K562 (cell line): ENCODE measurements at regions not wholly inside any gene's neighbourhood (a gene's known extent, or its start where the extent isn't known, plus 50 kb on each side); places are given as distances from the start of the nearest gene placed in this dataset.

Experiments used
- ATAC-seq: fragments of 200-7000 bp; cut with Tn5 transposase; 3 replicates; pipeline ENCODE4 v1.9.1; 2020; ENCODE audit warnings: moderate library complexity
- BruUV-seq: library from RNA; stranded (reverse); fragments of 400-500 nt; replicated peaks from 2 replicates; lab custom pipeline; 2021; lab: Mats Ljungman, UMichigan
- CTCF ChIA-PET: fragments of 300-600 bp; formaldehyde crosslinking; extraction: SDS; loops from one replicate; lab custom pipeline; 2021; ENCODE audit warnings: low intra/inter-chr PET ratio; lab: Yijun Ruan, JAX
- POLR2A ChIA-PET: fragments of 300-600, 350-650 bp; sonication (Branson Sonifier 250); formaldehyde crosslinking; extraction: SDS; loops from one replicate; lab custom pipeline; 2021; ENCODE audit warnings: antibody characterized with exemption, inconsistent platforms; lab: Yijun Ruan, JAX
- DNase-seq, 4 experiments: peaks; one replicate each; pipeline versions ENCODE4 v3.0.0 to v3.0.0-alpha.2; 2011 to 2018; ENCODE audit warnings: low spot score in 3 of 4, mixed read lengths in 3 of 4; ENCODE audit errors: extremely low read depth in 1 of 4
- FAIRE-seq: peaks from 2 replicates; lab custom pipeline; 2011; peaks lifted over from hg19 to GRCh38; lab: Jason Lieb, UNC
- H2AFZ ChIP-seq: 2 replicates; pipeline ENCODE4 v1.6.0; 2011; ENCODE audit warnings: low read depth, low read length, control low read depth, inconsistent platforms
- H3K27ac ChIP-seq: fragments of 200-600 bp; 3 replicates; pipeline ENCODE4 v1.8.0; 2011; ENCODE audit warnings: low read depth, mild to moderate bottlenecking, control low read depth, inconsistent platforms, low read length, moderate library complexity, mixed read lengths; ENCODE audit errors: extremely low read depth
- H3K27me3 ChIP-seq, 2 experiments: fragments of 300-600 bp in 1 of 2; 2 replicates in 1 of 2; 3 replicates in 1 of 2; pipeline versions ENCODE4 v1.6.0 to v1.8.0; 2011; ENCODE audit warnings: inconsistent platforms in 2 of 2, low read length in 2 of 2, mild to moderate bottlenecking in 1 of 2, mixed read lengths in 1 of 2, moderate library complexity in 1 of 2; ENCODE audit not compliant: control insufficient read depth in 2 of 2, insufficient read depth in 2 of 2
- H3K36me3 ChIP-seq: fragments of 300-600 bp; 3 replicates; pipeline ENCODE4 v1.8.0; 2011; ENCODE audit warnings: mild to moderate bottlenecking, low read length, inconsistent platforms; ENCODE audit not compliant: control insufficient read depth, insufficient read depth
- H3K4me1 ChIP-seq, 2 experiments: fragments of 200-600 bp in 1 of 2; replicated peaks in 1 of 2; 2 replicates in 1 of 2; 3 replicates in 1 of 2; pipeline versions ENCODE4 v1.5.1 to v1.8.0; 2011; ENCODE audit warnings: inconsistent platforms in 2 of 2, low read length in 2 of 2, mild to moderate bottlenecking in 1 of 2, mixed read lengths in 1 of 2, moderate library complexity in 1 of 2; ENCODE audit not compliant: control insufficient read depth in 2 of 2, insufficient read depth in 2 of 2
- H3K4me2 ChIP-seq: 2 replicates; pipeline ENCODE4 v1.6.1; 2011; ENCODE audit warnings: low read length, control low read depth, inconsistent platforms, mixed read lengths; ENCODE audit not compliant: insufficient read depth
- H3K4me3 ChIP-seq: fragments of 200-600 bp; sonication (generic), shearing (Covaris generic); 2 replicates; pipeline ENCODE4 v1.5.1; 2016; ENCODE audit warnings: control low read depth, inconsistent platforms
- H3K79me2 ChIP-seq: fragments of 200-600 bp; 3 replicates; pipeline ENCODE4 v1.8.0; 2011; ENCODE audit warnings: low read length, inconsistent platforms; ENCODE audit not compliant: control insufficient read depth, insufficient read depth
- H3K9ac ChIP-seq, 2 experiments: 2 replicates each; pipeline versions ENCODE4 v1.6.0 to v1.6.1; 2011; ENCODE audit warnings: low read depth in 2 of 2, low read length in 2 of 2, control low read depth in 1 of 2, inconsistent platforms in 1 of 2, mild to moderate bottlenecking in 1 of 2, mixed read lengths in 1 of 2; ENCODE audit not compliant: insufficient read depth in 1 of 2
- H3K9me1 ChIP-seq: one replicate; pipeline ENCODE4 v1.6.0; 2011; ENCODE audit warnings: inconsistent platforms, mild to moderate bottlenecking, low read length, moderate library complexity; ENCODE audit not compliant: control insufficient read depth, insufficient read depth
- H3K9me3 ChIP-seq: replicated peaks from 2 replicates; pipeline ENCODE4 v1.5.1; 2011; ENCODE audit warnings: low read depth, low read length, inconsistent platforms; ENCODE audit not compliant: control insufficient read depth, insufficient read depth
- H4K20me1 ChIP-seq: replicated peaks from 2 replicates; pipeline ENCODE4 v1.6.1; 2011; ENCODE audit warnings: low read length, inconsistent platforms, mixed read lengths; ENCODE audit not compliant: control insufficient read depth, insufficient read depth
- GTF2A2 ChIP-seq: IDR thresholded peaks from 2 replicates; pipeline ENCODE4 v1.6.1; 2016; ENCODE audit warnings: mild to moderate bottlenecking, missing genetic modification characterization, missing compliant biosample characterization
- RERE ChIP-seq: sonication (generic); formaldehyde crosslinking; IDR thresholded peaks from 2 replicates; pipeline ENCODE4 v1.8.0; 2023; ENCODE audit warnings: missing genetic modification reagents, mild to moderate bottlenecking, borderline replicate concordance
- ZNF197 ChIP-seq: fragments of 200-800 bp; sonication (Bioruptor generic); IDR thresholded peaks from 2 replicates; pipeline ENCODE4 v1.6.1; 2016; ENCODE audit warnings: low read depth, missing genetic modification characterization, missing compliant biosample characterization
- ZNF75A ChIP-seq: fragments of 450-650 bp; formaldehyde crosslinking; IDR thresholded peaks from 2 replicates; pipeline ENCODE4 v1.4.0; 2020; ENCODE audit warnings: mild to moderate bottlenecking
- WGBS: fragments of 100-300 bp; shearing (Covaris generic); methylation state at CpG from one replicate; pipeline ENCODE4 v1.1.6; 2016; ENCODE audit warnings: low coverage, mixed read lengths; ENCODE audit not compliant: insufficient coverage; ENCODE audit errors: missing lambda C conversion rate; 5-methylcytosine and 5-hydroxymethylcytosine counted together
- in situ Hi-C: fragments of 300-500 bp; cut with MboI; formaldehyde crosslinking; loops from 4 replicates; pipeline ENCODE4 v1.15.0; 2018; ENCODE audit warnings: inconsistent platforms, mixed read lengths
- intact Hi-C: fragments of 100-400 bp; cut with micrococcal nuclease; formaldehyde crosslinking; loops from 2 replicates; pipeline ENCODE4 v1.14.2; 2022

GRCh38 chr5:2403296-2403695 lies 348.2 kb downstream of the IRX2 start:
- Histone ChIP-seq H3K9me1 (no peaks in the 10 kb centered on the region), H2AFZ (no peak overlapping the region), H3K9me3 (no peaks in the 10 kb centered on the region), H4K20me1 (no peaks in the 10 kb centered on the region), H3K27me3 (no peaks in the 10 kb centered on the region), H3K79me2 (no peaks in the 10 kb centered on the region), H3K4me2 (no peak overlapping the region), H3K9ac (no peak overlapping the region), H3K4me3 (no peak overlapping the region), H3K4me1 (no peaks in the 10 kb centered on the region), H3K36me3 (no peaks in the 10 kb centered on the region), H3K27ac (no peak overlapping the region)
- FAIRE-seq (no peak), DNase-seq (no peak), ATAC-seq (no peak)
- TF ChIP-seq ZNF75A: no peak
- TF ChIP-seq GTF2A2 (tag): no peak
- TF ChIP-seq RERE (CRISPR knock-in tag): no peak
- no peak for TF ChIP-seq ZNF197 (CRISPR knock-in tag)
- 0% methylated on average over 1 of the region's 1 CpG for WGBS
- no TSS peak for BruUV-seq
- in situ Hi-C loops: no loop called here
- intact Hi-C loops: no loop called here
- CTCF ChIA-PET: no interaction called here
- POLR2A ChIA-PET: interaction anchor here (0.6 kb wide), 1 partner anchor 9 kb away, joined by 3 read pairs; no protein-coding TSS in a partner anchor
